Endodermal cell (in vitro differentiated cells): ENCODE measurements at regions not wholly inside any gene's neighbourhood (a gene's known extent, or its start where the extent isn't known, plus 50 kb on each side); places are given as distances from the start of the nearest gene placed in this dataset.

ENCODE experiments used
- DNase-seq: peaks from one replicate; pipeline ENCODE4 v3.0.0-alpha.2; 2017
- H3K27ac ChIP-seq: 2 replicates; pipeline ENCODE4 v1.5.1; 2013; ENCODE audit warnings: mild to moderate bottlenecking, low read depth, low read length, moderate library complexity
- H3K27me3 ChIP-seq: 2 replicates; pipeline ENCODE4 v1.6.1; 2013; ENCODE audit warnings: mild to moderate bottlenecking, low read length, moderate library complexity; ENCODE audit not compliant: insufficient read depth, control insufficient read depth, poor library complexity, severe bottlenecking
- H3K36me3 ChIP-seq: 2 replicates; pipeline ENCODE4 v1.7.0; 2013; ENCODE audit warnings: mild to moderate bottlenecking, low read length, moderate library complexity; ENCODE audit not compliant: control insufficient read depth, insufficient read depth
- H3K4me1 ChIP-seq: one replicate; pipeline ENCODE4 v1.7.0; 2013; ENCODE audit warnings: low read length; ENCODE audit not compliant: control insufficient read depth, insufficient read depth
- H3K4me3 ChIP-seq: 2 replicates; pipeline ENCODE4 v1.5.1; 2013; ENCODE audit warnings: mild to moderate bottlenecking, low read length, moderate library complexity
- H3K9ac ChIP-seq: 2 replicates; pipeline ENCODE4 v1.6.1; 2013; ENCODE audit warnings: mild to moderate bottlenecking, low read length, moderate library complexity; ENCODE audit not compliant: poor library complexity, severe bottlenecking; ENCODE audit errors: extremely low read depth
- H3K9me3 ChIP-seq: 2 replicates; pipeline ENCODE4 v1.6.1; 2013; ENCODE audit warnings: mild to moderate bottlenecking, low read length, moderate library complexity; ENCODE audit not compliant: control insufficient read depth
- H3K27ac Mint-ChIP-seq: 2 replicates; pipeline ENCODE4 v1.8.0; 2020; ENCODE audit warnings: mixed read lengths
- H3K27me3 Mint-ChIP-seq: 2 replicates; pipeline ENCODE4 v1.8.0; 2021; ENCODE audit warnings: mild to moderate bottlenecking, mixed read lengths; ENCODE audit not compliant: insufficient read depth
- H3K36me3 Mint-ChIP-seq: 2 replicates; pipeline ENCODE4 v1.8.0; 2020; ENCODE audit warnings: low read depth, mixed read lengths
- H3K4me1 Mint-ChIP-seq: 2 replicates; pipeline ENCODE4 v1.8.0; 2020; ENCODE audit warnings: mixed read lengths
- H3K4me3 Mint-ChIP-seq: 2 replicates; pipeline ENCODE4 v1.8.0; 2020; ENCODE audit warnings: mild to moderate bottlenecking, moderate library complexity, mixed read lengths
- H3K9me3 Mint-ChIP-seq: 2 replicates; pipeline ENCODE4 v1.8.0; 2020; ENCODE audit warnings: mild to moderate bottlenecking, mixed read lengths
- WGBS, 2 experiments: methylation state at CpG; one replicate each; pipeline versions ENCODE4 v1.1.5 to v1.1.7; 2013; ENCODE audit warnings: missing lambda C conversion rate in 2 of 2, mixed read lengths in 1 of 2; ENCODE audit not compliant: insufficient coverage in 1 of 2, insufficient read length in 1 of 2; 5-methylcytosine and 5-hydroxymethylcytosine counted together
- TF ChIP-seq, protein P1 (sequence below): fragments of 200-600 bp; sonication (generic); conservative IDR thresholded peaks from 2 replicates; pipeline ENCODE4 v1.5.0; 2021; ENCODE audit warnings: antibody characterized with exemption, mild to moderate bottlenecking

DNA sequence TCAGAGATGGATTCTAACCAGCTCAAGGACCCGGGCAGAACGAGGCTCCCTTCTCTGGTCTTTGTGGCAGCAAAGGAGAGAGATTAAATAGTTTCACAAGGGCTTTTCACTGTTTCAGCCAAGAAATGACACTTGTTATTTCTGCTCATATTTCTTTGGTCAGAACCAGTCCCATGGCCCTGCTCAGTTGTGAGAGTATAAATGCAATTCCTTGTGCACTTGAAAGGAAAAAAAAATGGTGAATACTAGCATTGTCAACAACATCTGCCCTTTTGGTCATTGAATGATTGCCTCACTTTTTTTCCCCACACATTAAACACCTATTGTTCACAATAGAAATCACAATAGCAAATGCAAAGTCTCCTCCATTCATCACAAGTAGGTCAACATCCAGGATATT lies 104.4 kb downstream of the RDH14 start:
- Mint-ChIP-seq H3K4me1 (peaks cover 24% of the 10 kb centered on the region), H3K27ac (peak overlapping the region; percentile 6), H3K4me3 (no peak overlapping the region), H3K9me3 (peaks cover 2% of the 10 kb centered on the region), H3K27me3 (no peaks in the 10 kb centered on the region), H3K36me3 (no peaks in the 10 kb centered on the region)
- DNase-seq, result no peak
- H3K27ac ChIP-seq, result no peak overlapping the region
- WGBS, 2 experiments, result 0 to 36% methylated on average over 1 to 2 of the region's 2 CpGs
- TF ChIP-seq, protein P1, sequence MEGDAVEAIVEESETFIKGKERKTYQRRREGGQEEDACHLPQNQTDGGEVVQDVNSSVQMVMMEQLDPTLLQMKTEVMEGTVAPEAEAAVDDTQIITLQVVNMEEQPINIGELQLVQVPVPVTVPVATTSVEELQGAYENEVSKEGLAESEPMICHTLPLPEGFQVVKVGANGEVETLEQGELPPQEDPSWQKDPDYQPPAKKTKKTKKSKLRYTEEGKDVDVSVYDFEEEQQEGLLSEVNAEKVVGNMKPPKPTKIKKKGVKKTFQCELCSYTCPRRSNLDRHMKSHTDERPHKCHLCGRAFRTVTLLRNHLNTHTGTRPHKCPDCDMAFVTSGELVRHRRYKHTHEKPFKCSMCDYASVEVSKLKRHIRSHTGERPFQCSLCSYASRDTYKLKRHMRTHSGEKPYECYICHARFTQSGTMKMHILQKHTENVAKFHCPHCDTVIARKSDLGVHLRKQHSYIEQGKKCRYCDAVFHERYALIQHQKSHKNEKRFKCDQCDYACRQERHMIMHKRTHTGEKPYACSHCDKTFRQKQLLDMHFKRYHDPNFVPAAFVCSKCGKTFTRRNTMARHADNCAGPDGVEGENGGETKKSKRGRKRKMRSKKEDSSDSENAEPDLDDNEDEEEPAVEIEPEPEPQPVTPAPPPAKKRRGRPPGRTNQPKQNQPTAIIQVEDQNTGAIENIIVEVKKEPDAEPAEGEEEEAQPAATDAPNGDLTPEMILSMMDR, result no peak
- H3K4me1 ChIP-seq, result no peaks in the 10 kb centered on the region
- H3K9ac ChIP-seq, result no peak overlapping the region
- H3K27me3 ChIP-seq, result no peaks in the 10 kb centered on the region
- no peaks in the 10 kb centered on the region for H3K9me3 ChIP-seq
- no peak overlapping the region for H3K4me3 ChIP-seq
- no peaks in the 10 kb centered on the region for H3K36me3 ChIP-seq

DNA sequence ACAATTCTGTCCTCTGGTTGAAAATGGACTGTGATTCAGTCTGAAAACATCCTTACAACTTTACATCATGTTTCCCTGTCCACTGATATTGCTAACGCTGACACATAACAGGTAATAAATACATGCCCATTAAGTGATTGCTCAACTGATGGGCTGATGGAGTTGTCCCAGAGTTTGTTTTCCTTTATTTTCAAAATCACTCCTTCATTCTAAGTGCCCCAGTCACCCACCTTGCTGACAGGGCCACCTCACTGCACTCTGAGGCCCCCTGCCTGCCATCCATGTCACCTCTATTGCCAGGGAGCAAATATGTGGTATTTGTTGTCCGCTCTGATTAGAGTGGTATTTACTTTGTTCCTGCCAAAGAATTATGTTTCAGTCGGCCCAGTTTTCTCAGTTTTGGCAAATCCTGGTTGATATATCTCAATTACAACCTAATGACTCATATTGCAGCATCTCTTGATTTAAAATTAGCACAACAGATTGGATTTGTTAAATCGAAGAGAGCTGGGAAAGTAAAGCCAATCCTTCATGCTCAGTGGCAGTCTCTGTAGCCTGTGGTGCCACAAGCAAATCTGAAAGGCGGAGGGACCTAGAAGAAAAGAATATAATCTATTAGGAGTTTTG lies 105.1 kb downstream of the RDH14 start:
- Mint-ChIP-seq H3K4me3 (no peak overlapping the region), H3K9me3 (peaks cover 2% of the 10 kb centered on the region), H3K27ac (peak overlapping the region; percentile 6), H3K27me3 (no peaks in the 10 kb centered on the region), H3K4me1 (peaks cover 24% of the 10 kb centered on the region), H3K36me3 (no peaks in the 10 kb centered on the region)
- no peak overlapping the region for H3K4me3 ChIP-seq
- H3K36me3 ChIP-seq, result no peaks in the 10 kb centered on the region
- no peaks in the 10 kb centered on the region for H3K27me3 ChIP-seq
- 83 to 100% methylated on average over 2 to 5 of the region's 5 CpGs for WGBS, 2 experiments
- DNase-seq, result peak; percentile 79
- TF ChIP-seq, protein P1, result peak; percentile 79
- no peaks in the 10 kb centered on the region for H3K9me3 ChIP-seq
- no peak overlapping the region for H3K27ac ChIP-seq
- no peaks in the 10 kb centered on the region for H3K4me1 ChIP-seq
- H3K9ac ChIP-seq, result no peak overlapping the region

DNA sequence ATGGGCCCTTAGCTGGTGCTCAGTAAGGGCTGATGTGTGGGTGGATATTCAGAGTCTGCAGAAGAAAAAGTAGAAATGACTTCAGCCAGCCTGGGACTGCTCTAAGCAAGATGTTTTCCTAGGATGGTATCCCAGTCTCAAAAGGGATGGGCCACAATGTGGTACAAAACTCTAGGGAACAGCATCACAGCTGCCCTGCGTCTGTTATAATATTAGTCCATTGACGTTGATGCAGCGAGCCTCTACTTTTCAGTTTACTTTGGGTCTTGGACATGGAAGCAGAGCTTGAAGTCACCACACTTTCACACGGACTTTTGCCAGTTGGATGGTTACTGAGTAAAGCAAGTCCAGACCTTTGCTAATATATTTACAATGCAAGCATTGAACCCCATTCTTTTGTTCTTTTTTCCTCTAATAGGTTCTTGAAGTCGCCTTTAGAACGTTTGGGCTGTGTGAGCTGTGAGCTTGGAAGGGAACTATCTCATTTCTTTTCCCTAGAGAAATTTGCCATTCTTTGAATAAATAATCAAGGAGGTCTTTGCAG lies 105.7 kb downstream of the RDH14 start:
- Mint-ChIP-seq H3K27ac (no peak overlapping the region), H3K27me3 (no peaks in the 10 kb centered on the region), H3K36me3 (no peaks in the 10 kb centered on the region), H3K4me3 (no peak overlapping the region), H3K9me3 (peaks cover 2% of the 10 kb centered on the region), H3K4me1 (peaks cover 18% of the 10 kb centered on the region)
- no peaks in the 10 kb centered on the region for H3K36me3 ChIP-seq
- H3K27ac ChIP-seq, result no peak overlapping the region
- no peaks in the 10 kb centered on the region for H3K4me1 ChIP-seq
- H3K9me3 ChIP-seq, result no peaks in the 10 kb centered on the region
- TF ChIP-seq, protein P1, result no peak
- H3K9ac ChIP-seq, result no peak overlapping the region
- H3K4me3 ChIP-seq, result no peak overlapping the region
- 86 to 92% methylated on average over 6 of the region's 6 CpGs for WGBS, 2 experiments
- DNase-seq, result no peak
- no peaks in the 10 kb centered on the region for H3K27me3 ChIP-seq
